ENCODE measurements at regions not wholly inside any gene's neighbourhood (a gene's known extent, or its start where the extent isn't known, plus 50 kb on each side); places are given as distances from the start of the nearest gene placed in this dataset.
"Not testable (repeated sequence)": the region's sequence is repeated elsewhere in the genome, so short reads cannot be mapped to it uniquely, and the experiment has no call there.

GRCh38 chr7:29749701-29750321 lies 56.5 kb upstream of the WIPF3 start (continued):
- TF ChIP-seq ETS1 (IDR thresholded peaks at IDR 0.05) (no peak), STAT1 (IDR thresholded peaks at IDR 0.05; ENCODE audit: unreplicated experiment) (no peak), POLR2AphosphoS5 (IDR thresholded peaks at IDR 0.05; ENCODE audit: low read depth) (no peak), ZNF114 (CRISPR knock-in tag; IDR thresholded peaks at IDR 0.05) (no peak), ZNF331 (CRISPR knock-in tag; IDR thresholded peaks at IDR 0.05; ENCODE audit: low read depth) (no peak), REST (IDR thresholded peaks at IDR 0.05; ENCODE audit: unreplicated experiment) (no peak)

- H2AFZ ChIP-seq; H3K4me3 Mint-ChIP-seq; H3F3A ChIP-seq (replicated peaks; ENCODE audit: low read depth); H3K4me1 Mint-ChIP-seq; DNase-seq (ENCODE audit: low spot score); H3K27me3 ChIP-seq (ENCODE audit: insufficient read depth); H3K27ac ChIP-seq (ENCODE audit: low read depth); H3K36me3 ChIP-seq (ENCODE audit: insufficient read depth); H3K9me2 ChIP-seq (ENCODE audit: insufficient read depth); H3K4me2 ChIP-seq; H3K36me3 Mint-ChIP-seq (ENCODE audit: low read depth); H4K20me1 ChIP-seq (replicated peaks; ENCODE audit: insufficient read depth); H3K79me2 ChIP-seq (replicated peaks; ENCODE audit: insufficient read depth); ATAC-seq; H3K27ac Mint-ChIP-seq; H3K27me3 Mint-ChIP-seq (ENCODE audit: insufficient read depth, low read depth, poor library complexity); H3K9me3 Mint-ChIP-seq; H3K4me1 ChIP-seq (ENCODE audit: insufficient read depth); H3K4me3 ChIP-seq: not testable (repeated sequence)
Observed at GRCh38 chr7:29750373-29750940, 55.9 kb upstream of the WIPF3 start.

GRCh38 chr7:29751012-29751411 lies 55.3 kb upstream of the WIPF3 start:
- H3K27ac Mint-ChIP-seq; H3K36me3 Mint-ChIP-seq (ENCODE audit: low read depth); H3K9me2 ChIP-seq (ENCODE audit: insufficient read depth); H4K20me1 ChIP-seq (replicated peaks; ENCODE audit: insufficient read depth); H3K4me2 ChIP-seq; H3K27me3 Mint-ChIP-seq (ENCODE audit: insufficient read depth, low read depth, poor library complexity); H2AFZ ChIP-seq; H3K79me2 ChIP-seq (replicated peaks; ENCODE audit: insufficient read depth); H3K9me3 Mint-ChIP-seq; H3K4me1 ChIP-seq (ENCODE audit: insufficient read depth); H3K4me3 Mint-ChIP-seq; H3K4me3 ChIP-seq; H3K27me3 ChIP-seq (ENCODE audit: insufficient read depth); H3K27ac ChIP-seq (ENCODE audit: low read depth); DNase-seq (ENCODE audit: low spot score); H3K4me1 Mint-ChIP-seq; ATAC-seq; H3F3A ChIP-seq (replicated peaks; ENCODE audit: low read depth); H3K36me3 ChIP-seq (ENCODE audit: insufficient read depth): not testable (repeated sequence)

All from GM23338 (cell line).